K562 (cell line): ENCODE measurements at regions not wholly inside any gene's neighbourhood (a gene's known extent, or its start where the extent isn't known, plus 50 kb on each side); places are given as distances from the start of the nearest gene placed in this dataset.

Experiments
- HNRNPUL1 ChIP-seq: fragments of 200-400 bp; formaldehyde crosslinking; IDR thresholded peaks from 2 replicates; pipeline ENCODE4 v1.6.1; 2017; ENCODE audit warnings: low read length
- NFIX ChIP-seq: fragments of 250-450 bp; sonication (Bioruptor Pico); IDR thresholded peaks from 2 replicates; pipeline ENCODE4 v1.4.0; 2020; ENCODE audit warnings: low read depth, mild to moderate bottlenecking, moderate library complexity
- TF ChIP-seq, protein P1 (sequence below): sonication (generic); formaldehyde crosslinking; IDR thresholded peaks from 2 replicates; pipeline ENCODE4 v1.4.0; 2020; ENCODE audit warnings: mild to moderate bottlenecking, missing genetic modification reagents
- TF ChIP-seq, protein P2 (sequence below): fragments of 250-450 bp; sonication (Bioruptor Pico); IDR thresholded peaks from 2 replicates; pipeline ENCODE4 v1.5.0; 2020; ENCODE audit warnings: mild to moderate bottlenecking, borderline replicate concordance
- TF ChIP-seq, protein P3 (sequence below): fragments of 450-650 bp; IDR thresholded peaks from 2 replicates; pipeline ENCODE4 v1.7.1; 2018; ENCODE audit warnings: mild to moderate bottlenecking, low read depth; ENCODE audit not compliant: partially characterized antibody

DNA sequence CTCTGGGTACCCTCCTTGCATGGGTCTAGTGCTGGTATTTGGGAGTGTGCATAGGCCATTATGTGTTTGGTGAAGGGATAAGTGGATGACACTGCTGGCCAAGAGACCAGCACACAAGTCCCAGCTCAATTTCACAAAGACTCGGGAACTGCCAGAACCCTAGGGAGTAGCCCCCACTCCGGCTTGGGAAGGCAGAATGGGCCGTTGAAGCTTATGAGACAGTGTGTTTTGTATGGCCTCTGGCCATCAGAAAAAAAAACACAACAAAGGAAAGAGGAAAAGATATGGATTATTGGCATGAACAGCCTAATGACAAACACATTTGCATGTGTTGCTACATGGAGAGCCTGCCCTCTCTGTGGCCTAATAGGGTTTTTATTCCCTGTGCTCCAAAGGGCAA, 144.2 kb downstream of the TTC32 start (continued):
- TF ChIP-seq, protein P1, sequence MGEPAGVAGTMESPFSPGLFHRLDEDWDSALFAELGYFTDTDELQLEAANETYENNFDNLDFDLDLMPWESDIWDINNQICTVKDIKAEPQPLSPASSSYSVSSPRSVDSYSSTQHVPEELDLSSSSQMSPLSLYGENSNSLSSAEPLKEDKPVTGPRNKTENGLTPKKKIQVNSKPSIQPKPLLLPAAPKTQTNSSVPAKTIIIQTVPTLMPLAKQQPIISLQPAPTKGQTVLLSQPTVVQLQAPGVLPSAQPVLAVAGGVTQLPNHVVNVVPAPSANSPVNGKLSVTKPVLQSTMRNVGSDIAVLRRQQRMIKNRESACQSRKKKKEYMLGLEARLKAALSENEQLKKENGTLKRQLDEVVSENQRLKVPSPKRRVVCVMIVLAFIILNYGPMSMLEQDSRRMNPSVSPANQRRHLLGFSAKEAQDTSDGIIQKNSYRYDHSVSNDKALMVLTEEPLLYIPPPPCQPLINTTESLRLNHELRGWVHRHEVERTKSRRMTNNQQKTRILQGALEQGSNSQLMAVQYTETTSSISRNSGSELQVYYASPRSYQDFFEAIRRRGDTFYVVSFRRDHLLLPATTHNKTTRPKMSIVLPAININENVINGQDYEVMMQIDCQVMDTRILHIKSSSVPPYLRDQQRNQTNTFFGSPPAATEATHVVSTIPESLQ (CRISPR knock-in tag) = no peak
- TF ChIP-seq NFIX (no peak), HNRNPUL1 (no peak)
- TF ChIP-seq, protein P2, sequence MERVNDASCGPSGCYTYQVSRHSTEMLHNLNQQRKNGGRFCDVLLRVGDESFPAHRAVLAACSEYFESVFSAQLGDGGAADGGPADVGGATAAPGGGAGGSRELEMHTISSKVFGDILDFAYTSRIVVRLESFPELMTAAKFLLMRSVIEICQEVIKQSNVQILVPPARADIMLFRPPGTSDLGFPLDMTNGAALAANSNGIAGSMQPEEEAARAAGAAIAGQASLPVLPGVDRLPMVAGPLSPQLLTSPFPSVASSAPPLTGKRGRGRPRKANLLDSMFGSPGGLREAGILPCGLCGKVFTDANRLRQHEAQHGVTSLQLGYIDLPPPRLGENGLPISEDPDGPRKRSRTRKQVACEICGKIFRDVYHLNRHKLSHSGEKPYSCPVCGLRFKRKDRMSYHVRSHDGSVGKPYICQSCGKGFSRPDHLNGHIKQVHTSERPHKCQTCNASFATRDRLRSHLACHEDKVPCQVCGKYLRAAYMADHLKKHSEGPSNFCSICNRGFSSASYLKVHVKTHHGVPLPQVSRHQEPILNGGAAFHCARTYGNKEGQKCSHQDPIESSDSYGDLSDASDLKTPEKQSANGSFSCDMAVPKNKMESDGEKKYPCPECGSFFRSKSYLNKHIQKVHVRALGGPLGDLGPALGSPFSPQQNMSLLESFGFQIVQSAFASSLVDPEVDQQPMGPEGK (CRISPR knock-in tag) = no peak
- TF ChIP-seq, protein P3, sequence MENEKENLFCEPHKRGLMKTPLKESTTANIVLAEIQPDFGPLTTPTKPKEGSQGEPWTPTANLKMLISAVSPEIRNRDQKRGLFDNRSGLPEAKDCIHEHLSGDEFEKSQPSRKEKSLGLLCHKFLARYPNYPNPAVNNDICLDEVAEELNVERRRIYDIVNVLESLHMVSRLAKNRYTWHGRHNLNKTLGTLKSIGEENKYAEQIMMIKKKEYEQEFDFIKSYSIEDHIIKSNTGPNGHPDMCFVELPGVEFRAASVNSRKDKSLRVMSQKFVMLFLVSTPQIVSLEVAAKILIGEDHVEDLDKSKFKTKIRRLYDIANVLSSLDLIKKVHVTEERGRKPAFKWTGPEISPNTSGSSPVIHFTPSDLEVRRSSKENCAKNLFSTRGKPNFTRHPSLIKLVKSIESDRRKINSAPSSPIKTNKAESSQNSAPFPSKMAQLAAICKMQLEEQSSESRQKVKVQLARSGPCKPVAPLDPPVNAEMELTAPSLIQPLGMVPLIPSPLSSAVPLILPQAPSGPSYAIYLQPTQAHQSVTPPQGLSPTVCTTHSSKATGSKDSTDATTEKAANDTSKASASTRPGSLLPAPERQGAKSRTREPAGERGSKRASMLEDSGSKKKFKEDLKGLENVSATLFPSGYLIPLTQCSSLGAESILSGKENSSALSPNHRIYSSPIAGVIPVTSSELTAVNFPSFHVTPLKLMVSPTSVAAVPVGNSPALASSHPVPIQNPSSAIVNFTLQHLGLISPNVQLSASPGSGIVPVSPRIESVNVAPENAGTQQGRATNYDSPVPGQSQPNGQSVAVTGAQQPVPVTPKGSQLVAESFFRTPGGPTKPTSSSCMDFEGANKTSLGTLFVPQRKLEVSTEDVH = no peak
